GM23338 (cell line): ENCODE measurements at regions not wholly inside any gene's neighbourhood (a gene's known extent, or its start where the extent isn't known, plus 50 kb on each side); places are given as distances from the start of the nearest gene placed in this dataset.

Source experiments
- CREB1 ChIP-seq: fragments of 250-450 bp; sonication (Bioruptor Pico); IDR thresholded peaks from 2 replicates; pipeline ENCODE4 v1.5.0; 2020; ENCODE audit warnings: low read depth, mild to moderate bottlenecking, moderate library complexity
- EZH2 ChIP-seq: fragments of 200-600 bp; sonication (generic); IDR thresholded peaks from one replicate; pipeline ENCODE4 v1.8.0; 2017; ENCODE audit warnings: antibody characterized with exemption, mild to moderate bottlenecking, low read depth; ENCODE audit not compliant: unreplicated experiment
- EZH2phosphoT487 ChIP-seq: fragments of 200-600 bp; sonication (generic); IDR thresholded peaks from one replicate; pipeline ENCODE4 v1.8.1; 2018; ENCODE audit warnings: antibody characterized with exemption; ENCODE audit not compliant: unreplicated experiment
- POLR2AphosphoS5 ChIP-seq: IDR thresholded peaks from 2 replicates; pipeline ENCODE4 v1.6.1; 2016; ENCODE audit warnings: antibody characterized with exemption, low read depth
- ZNF114 ChIP-seq: fragments of 250-450 bp; sonication (Bioruptor Pico); IDR thresholded peaks from 2 replicates; pipeline ENCODE4 v1.5.0; 2020; ENCODE audit warnings: mild to moderate bottlenecking, moderate library complexity
- TF ChIP-seq, protein P1 (sequence below), 2 experiments: fragments of 200-600 bp in 1 of 2; sonication (generic) in 1 of 2; conservative IDR thresholded peaks; 2 replicates each; pipeline versions ENCODE4 v1.5.1 to v1.6.1; 2016 to 2017; ENCODE audit warnings: antibody characterized with exemption in 2 of 2, low read depth in 2 of 2, mild to moderate bottlenecking in 2 of 2, moderate library complexity in 1 of 2
- TF ChIP-seq, protein P2 (sequence below): IDR thresholded peaks from 2 replicates; pipeline ENCODE4 v1.6.1; 2016; ENCODE audit warnings: antibody characterized with exemption
- TF ChIP-seq, protein P3 (sequence below): IDR thresholded peaks from one replicate; pipeline ENCODE4 v1.6.1; 2018; ENCODE audit warnings: antibody characterized with exemption; ENCODE audit not compliant: unreplicated experiment

DNA sequence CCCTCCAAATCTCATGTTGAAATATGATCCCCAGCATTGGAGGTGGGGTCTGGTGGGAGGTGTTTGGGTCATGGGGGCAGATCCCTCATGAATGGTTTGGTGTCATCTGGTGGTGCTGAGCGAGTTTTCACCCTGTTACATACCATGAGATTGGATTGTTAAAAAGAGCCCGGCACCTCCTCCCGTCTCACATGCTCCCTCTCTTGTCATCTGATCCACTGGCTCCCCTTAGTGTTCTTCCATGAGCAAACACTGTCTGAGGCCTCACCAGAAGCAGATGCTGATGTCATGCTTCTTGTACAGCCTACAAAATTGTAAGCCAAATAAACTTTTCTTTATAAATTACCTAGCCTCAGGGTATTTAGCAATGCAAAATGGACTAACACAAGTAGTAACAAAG lies 405.0 kb upstream of the SLC39A10 start:
- TF ChIP-seq, protein P1, sequence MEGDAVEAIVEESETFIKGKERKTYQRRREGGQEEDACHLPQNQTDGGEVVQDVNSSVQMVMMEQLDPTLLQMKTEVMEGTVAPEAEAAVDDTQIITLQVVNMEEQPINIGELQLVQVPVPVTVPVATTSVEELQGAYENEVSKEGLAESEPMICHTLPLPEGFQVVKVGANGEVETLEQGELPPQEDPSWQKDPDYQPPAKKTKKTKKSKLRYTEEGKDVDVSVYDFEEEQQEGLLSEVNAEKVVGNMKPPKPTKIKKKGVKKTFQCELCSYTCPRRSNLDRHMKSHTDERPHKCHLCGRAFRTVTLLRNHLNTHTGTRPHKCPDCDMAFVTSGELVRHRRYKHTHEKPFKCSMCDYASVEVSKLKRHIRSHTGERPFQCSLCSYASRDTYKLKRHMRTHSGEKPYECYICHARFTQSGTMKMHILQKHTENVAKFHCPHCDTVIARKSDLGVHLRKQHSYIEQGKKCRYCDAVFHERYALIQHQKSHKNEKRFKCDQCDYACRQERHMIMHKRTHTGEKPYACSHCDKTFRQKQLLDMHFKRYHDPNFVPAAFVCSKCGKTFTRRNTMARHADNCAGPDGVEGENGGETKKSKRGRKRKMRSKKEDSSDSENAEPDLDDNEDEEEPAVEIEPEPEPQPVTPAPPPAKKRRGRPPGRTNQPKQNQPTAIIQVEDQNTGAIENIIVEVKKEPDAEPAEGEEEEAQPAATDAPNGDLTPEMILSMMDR (conservative IDR thresholded peaks at IDR 0.05; ENCODE audit: low read depth in 2 of 2), result peak; percentile 44 to 76
- TF ChIP-seq CREB1 (no peak), EZH2 (no peak), POLR2AphosphoS5 (no peak), ZNF114 (CRISPR knock-in tag) (no peak), EZH2phosphoT487 (no peak)
- TF ChIP-seq, protein P2, sequence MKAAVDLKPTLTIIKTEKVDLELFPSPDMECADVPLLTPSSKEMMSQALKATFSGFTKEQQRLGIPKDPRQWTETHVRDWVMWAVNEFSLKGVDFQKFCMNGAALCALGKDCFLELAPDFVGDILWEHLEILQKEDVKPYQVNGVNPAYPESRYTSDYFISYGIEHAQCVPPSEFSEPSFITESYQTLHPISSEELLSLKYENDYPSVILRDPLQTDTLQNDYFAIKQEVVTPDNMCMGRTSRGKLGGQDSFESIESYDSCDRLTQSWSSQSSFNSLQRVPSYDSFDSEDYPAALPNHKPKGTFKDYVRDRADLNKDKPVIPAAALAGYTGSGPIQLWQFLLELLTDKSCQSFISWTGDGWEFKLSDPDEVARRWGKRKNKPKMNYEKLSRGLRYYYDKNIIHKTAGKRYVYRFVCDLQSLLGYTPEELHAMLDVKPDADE, result no peak
- TF ChIP-seq, protein P3, sequence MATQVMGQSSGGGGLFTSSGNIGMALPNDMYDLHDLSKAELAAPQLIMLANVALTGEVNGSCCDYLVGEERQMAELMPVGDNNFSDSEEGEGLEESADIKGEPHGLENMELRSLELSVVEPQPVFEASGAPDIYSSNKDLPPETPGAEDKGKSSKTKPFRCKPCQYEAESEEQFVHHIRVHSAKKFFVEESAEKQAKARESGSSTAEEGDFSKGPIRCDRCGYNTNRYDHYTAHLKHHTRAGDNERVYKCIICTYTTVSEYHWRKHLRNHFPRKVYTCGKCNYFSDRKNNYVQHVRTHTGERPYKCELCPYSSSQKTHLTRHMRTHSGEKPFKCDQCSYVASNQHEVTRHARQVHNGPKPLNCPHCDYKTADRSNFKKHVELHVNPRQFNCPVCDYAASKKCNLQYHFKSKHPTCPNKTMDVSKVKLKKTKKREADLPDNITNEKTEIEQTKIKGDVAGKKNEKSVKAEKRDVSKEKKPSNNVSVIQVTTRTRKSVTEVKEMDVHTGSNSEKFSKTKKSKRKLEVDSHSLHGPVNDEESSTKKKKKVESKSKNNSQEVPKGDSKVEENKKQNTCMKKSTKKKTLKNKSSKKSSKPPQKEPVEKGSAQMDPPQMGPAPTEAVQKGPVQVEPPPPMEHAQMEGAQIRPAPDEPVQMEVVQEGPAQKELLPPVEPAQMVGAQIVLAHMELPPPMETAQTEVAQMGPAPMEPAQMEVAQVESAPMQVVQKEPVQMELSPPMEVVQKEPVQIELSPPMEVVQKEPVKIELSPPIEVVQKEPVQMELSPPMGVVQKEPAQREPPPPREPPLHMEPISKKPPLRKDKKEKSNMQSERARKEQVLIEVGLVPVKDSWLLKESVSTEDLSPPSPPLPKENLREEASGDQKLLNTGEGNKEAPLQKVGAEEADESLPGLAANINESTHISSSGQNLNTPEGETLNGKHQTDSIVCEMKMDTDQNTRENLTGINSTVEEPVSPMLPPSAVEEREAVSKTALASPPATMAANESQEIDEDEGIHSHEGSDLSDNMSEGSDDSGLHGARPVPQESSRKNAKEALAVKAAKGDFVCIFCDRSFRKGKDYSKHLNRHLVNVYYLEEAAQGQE, result no peak
